RWPE2 (cell line): ENCODE measurements at regions not wholly inside any gene's neighbourhood (a gene's known extent, or its start where the extent isn't known, plus 50 kb on each side); places are given as distances from the start of the nearest gene placed in this dataset.

Experiments used
- ATAC-seq: fragments of 200-7000 bp; cut with Tn5 transposase; 3 replicates; pipeline ENCODE4 v1.9.1; 2021; ENCODE audit warnings: low read depth
- DNase-seq: peaks from one replicate; pipeline ENCODE4 v3.0.0-alpha.2; 2020; ENCODE audit warnings: low spot score
- H3K27ac ChIP-seq: fragments of 450-650 bp; 2 replicates; pipeline ENCODE4 v1.5.1; 2017; ENCODE audit warnings: mild to moderate bottlenecking; ENCODE audit not compliant: poor library complexity, severe bottlenecking
- H3K27me3 ChIP-seq: fragments of 250-450 bp; sonication (Bioruptor Pico); 2 replicates; pipeline ENCODE4 v1.5.1; 2021; ENCODE audit warnings: mild to moderate bottlenecking, moderate library complexity; ENCODE audit not compliant: insufficient read depth, poor library complexity, severe bottlenecking
- H3K36me3 ChIP-seq: fragments of 250-450 bp; sonication (Bioruptor Pico); 2 replicates; pipeline ENCODE4 v1.5.1; 2020; ENCODE audit warnings: low read depth, mild to moderate bottlenecking, moderate library complexity
- H3K4me1 ChIP-seq: fragments of 250-450 bp; sonication (Bioruptor Pico); 2 replicates; pipeline ENCODE4 v1.5.1; 2021; ENCODE audit warnings: mild to moderate bottlenecking, moderate library complexity; ENCODE audit not compliant: insufficient read depth, poor library complexity, severe bottlenecking
- H3K4me3 ChIP-seq: fragments of 250-450 bp; sonication (Bioruptor Pico); 2 replicates; pipeline ENCODE4 v1.5.1; 2021; ENCODE audit warnings: mild to moderate bottlenecking, moderate library complexity; ENCODE audit not compliant: severe bottlenecking
- H3K9me3 ChIP-seq: fragments of 250-450 bp; sonication (Bioruptor Pico); 2 replicates; pipeline ENCODE4 v1.5.1; 2021; ENCODE audit warnings: mild to moderate bottlenecking, moderate library complexity; ENCODE audit not compliant: severe bottlenecking
- CTCF ChIP-seq: fragments of 450-650 bp; IDR thresholded peaks from one replicate; pipeline ENCODE4 v1.5.1; 2017; ENCODE audit warnings: mild to moderate bottlenecking, moderate library complexity; ENCODE audit not compliant: poor library complexity, severe bottlenecking

DNA sequence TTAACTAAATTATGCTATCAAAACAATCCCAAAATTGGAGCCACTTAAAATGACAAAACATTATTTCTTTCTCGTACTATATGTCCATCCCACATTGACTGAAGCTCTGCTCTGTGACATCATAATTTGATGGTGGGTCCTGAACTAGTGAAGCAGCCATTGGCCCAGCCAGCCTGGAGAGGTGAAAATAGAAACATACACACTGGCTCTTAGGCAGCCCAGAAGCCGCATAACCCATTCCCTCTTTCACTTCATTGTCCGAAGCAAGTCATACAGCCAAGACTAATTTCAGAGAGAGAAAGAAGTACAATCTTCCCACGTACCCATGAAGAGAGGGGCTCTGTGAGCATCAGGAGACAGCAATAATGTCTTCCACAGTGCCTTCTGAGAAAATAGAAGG lies 342.5 kb downstream of the NFIB start:
- Histone ChIP-seq H3K9me3 (no peaks in the 10 kb centered on the region), H3K27ac (no peak overlapping the region), H3K27me3 (no peaks in the 10 kb centered on the region), H3K4me1 (no peaks in the 10 kb centered on the region), H3K4me3 (no peak overlapping the region), H3K36me3 (no peaks in the 10 kb centered on the region)
- no peak for TF ChIP-seq CTCF
- no peak for DNase-seq
- no peak for ATAC-seq

- Histone ChIP-seq H3K4me1 (no peaks in the 10 kb centered on the region), H3K4me3 (no peak overlapping the region), H3K36me3 (no peaks in the 10 kb centered on the region), H3K9me3 (no peaks in the 10 kb centered on the region), H3K27me3 (no peaks in the 10 kb centered on the region), H3K27ac (no peak overlapping the region)
- DNase-seq (no peak), ATAC-seq (no peak)
- TF ChIP-seq CTCF = no peak
Measured at GRCh38 chr9:13970426-13970825, 343.5 kb downstream of the NFIB start.

DNA sequence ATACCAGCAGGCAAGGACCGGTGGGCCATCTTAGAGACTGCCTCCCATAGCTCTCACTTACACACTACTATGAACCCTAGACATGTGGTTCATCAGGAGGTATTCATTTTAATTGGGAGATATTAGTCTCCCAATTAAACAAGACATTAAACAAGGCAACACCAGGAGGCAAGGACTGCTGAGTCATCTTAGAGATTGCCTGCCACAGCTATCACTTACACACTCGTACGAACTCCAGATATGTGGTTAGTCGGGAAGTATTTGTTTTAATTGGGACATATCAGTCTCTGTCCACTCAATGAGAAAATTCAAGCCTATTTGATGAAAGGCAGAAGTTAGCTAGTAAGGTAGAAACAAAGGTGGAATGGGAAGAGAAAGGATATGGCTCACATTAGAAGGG lies 343.9 kb downstream of the NFIB start:
- no peak for ATAC-seq
- TF ChIP-seq CTCF = no peak
- no peaks in the 10 kb centered on the region for H3K27me3 ChIP-seq
- no peaks in the 10 kb centered on the region for H3K9me3 ChIP-seq
- H3K27ac ChIP-seq = no peak overlapping the region
- no peaks in the 10 kb centered on the region for H3K4me1 ChIP-seq
- H3K36me3 ChIP-seq = no peaks in the 10 kb centered on the region
- no peak for DNase-seq
- no peak overlapping the region for H3K4me3 ChIP-seq

GRCh38 chr9:13967438-13967837 lies 346.5 kb downstream of the NFIB start:
- H3K4me3 ChIP-seq = no peak overlapping the region
- H3K4me1 ChIP-seq = no peaks in the 10 kb centered on the region
- ATAC-seq (no peak), DNase-seq (no peak)
- H3K9me3 ChIP-seq = no peaks in the 10 kb centered on the region
- H3K27ac ChIP-seq = no peak overlapping the region
- H3K27me3 ChIP-seq = no peaks in the 10 kb centered on the region
- no peak for TF ChIP-seq CTCF
- no peaks in the 10 kb centered on the region for H3K36me3 ChIP-seq

GRCh38 chr9:13967011-13967410 lies 346.9 kb downstream of the NFIB start:
- Histone ChIP-seq H3K27ac (no peak overlapping the region), H3K4me3 (no peak overlapping the region), H3K27me3 (no peaks in the 10 kb centered on the region), H3K4me1 (no peaks in the 10 kb centered on the region), H3K9me3 (no peaks in the 10 kb centered on the region), H3K36me3 (no peaks in the 10 kb centered on the region)
- no peak for ATAC-seq
- TF ChIP-seq CTCF = no peak
- no peak for DNase-seq
